ENCODE measurements at regions not wholly inside any gene's neighbourhood (a gene's known extent, or its start where the extent isn't known, plus 50 kb on each side); places are given as distances from the start of the nearest gene placed in this dataset.

GRCh38 chr2:134183679-134184078 lies 70.2 kb upstream of the MGAT5 start:
- TF ChIP-seq, protein P1, sequence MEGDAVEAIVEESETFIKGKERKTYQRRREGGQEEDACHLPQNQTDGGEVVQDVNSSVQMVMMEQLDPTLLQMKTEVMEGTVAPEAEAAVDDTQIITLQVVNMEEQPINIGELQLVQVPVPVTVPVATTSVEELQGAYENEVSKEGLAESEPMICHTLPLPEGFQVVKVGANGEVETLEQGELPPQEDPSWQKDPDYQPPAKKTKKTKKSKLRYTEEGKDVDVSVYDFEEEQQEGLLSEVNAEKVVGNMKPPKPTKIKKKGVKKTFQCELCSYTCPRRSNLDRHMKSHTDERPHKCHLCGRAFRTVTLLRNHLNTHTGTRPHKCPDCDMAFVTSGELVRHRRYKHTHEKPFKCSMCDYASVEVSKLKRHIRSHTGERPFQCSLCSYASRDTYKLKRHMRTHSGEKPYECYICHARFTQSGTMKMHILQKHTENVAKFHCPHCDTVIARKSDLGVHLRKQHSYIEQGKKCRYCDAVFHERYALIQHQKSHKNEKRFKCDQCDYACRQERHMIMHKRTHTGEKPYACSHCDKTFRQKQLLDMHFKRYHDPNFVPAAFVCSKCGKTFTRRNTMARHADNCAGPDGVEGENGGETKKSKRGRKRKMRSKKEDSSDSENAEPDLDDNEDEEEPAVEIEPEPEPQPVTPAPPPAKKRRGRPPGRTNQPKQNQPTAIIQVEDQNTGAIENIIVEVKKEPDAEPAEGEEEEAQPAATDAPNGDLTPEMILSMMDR (IDR thresholded peaks at IDR 0.05), result no peak
- no peak for TF ChIP-seq POLR2A (IDR thresholded peaks at IDR 0.05)
